ENCODE measurements at regions not wholly inside any gene's neighbourhood (a gene's known extent, or its start where the extent isn't known, plus 50 kb on each side); places are given as distances from the start of the nearest gene placed in this dataset.

GRCh38 chr20:20797521-20798310, 85.3 kb upstream of the RALGAPA2 start:
- WGBS, 2 donors = 83 to 88% methylated on average over 14 of the region's 14 CpGs
- intact Hi-C loops (cut with DNase I) = no loop called here

DNA sequence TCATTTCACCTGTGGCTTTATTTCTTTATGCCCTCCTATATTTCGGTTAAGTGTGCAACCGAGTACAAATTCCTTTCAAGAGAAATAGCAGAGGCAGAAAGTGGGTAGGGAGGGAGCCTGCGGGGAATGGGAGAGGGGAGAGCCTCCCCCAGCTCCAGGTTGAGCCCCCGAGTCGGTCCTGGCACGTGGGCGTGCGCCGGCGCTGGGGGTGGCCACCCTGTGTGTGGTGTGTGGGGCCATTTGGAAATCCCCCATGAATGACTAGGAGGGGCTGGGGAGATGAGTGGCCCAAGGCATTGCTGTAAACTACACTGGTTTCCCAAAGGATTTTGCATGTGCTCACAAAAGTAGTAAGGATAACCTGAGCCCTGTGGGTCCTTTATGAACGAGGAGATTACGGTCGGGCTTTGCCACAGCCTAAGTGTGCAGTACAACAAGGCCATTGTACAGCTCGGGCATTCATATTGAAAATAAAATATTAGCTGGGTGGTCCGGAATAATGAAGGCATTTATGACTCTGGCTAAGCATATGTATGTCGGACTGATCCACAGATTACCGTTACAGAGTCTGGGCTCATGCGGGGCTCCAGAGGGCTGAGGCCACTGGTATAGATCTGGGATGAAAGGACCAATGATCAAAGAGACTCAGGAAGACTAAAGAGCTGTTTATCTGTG, 84.5 kb upstream of the RALGAPA2 start:
- H3K27ac ChIP-seq (ENCODE audit: low read depth in 1 of 2, low read length in 2 of 2) = no peak overlapping the region
- H3K4me3 ChIP-seq (ENCODE audit: low read length in 2 of 2) = no peak overlapping the region
- DNase-seq (no peak), ATAC-seq (ENCODE audit: low FRiP score) (no peak)
- no peaks in the 10 kb centered on the region for H3K9me3 ChIP-seq (ENCODE audit: control insufficient read depth, low read length)
- H3K4me1 ChIP-seq (ENCODE audit: control insufficient read depth in 1 of 2, insufficient read depth in 2 of 2, low read length in 2 of 2) = no peaks in the 10 kb centered on the region
- H3K36me3 ChIP-seq (ENCODE audit: control insufficient read depth in 1 of 2, insufficient read depth in 2 of 2, low read length in 1 of 2) = no peaks in the 10 kb centered on the region
- no peaks in the 10 kb centered on the region for H3K27me3 ChIP-seq (ENCODE audit: control insufficient read depth in 1 of 2, insufficient read depth in 2 of 2, low read length in 1 of 2)
- 88 to 91% methylated on average over 18 of the region's 18 CpGs for WGBS, 2 donors
- intact Hi-C loops (cut with DNase I) = no loop called here

More at GRCh38 chr20:20797521-20798310, 85.3 kb upstream of the RALGAPA2 start:
- Histone ChIP-seq H3K9me3 (ENCODE audit: control insufficient read depth, low read length) (no peaks in the 10 kb centered on the region), H3K4me1 (ENCODE audit: control insufficient read depth in 1 of 2, insufficient read depth in 2 of 2, low read length in 2 of 2) (no peaks in the 10 kb centered on the region), H3K4me3 (ENCODE audit: low read length in 2 of 2) (no peak overlapping the region), H3K27me3 (ENCODE audit: control insufficient read depth in 1 of 2, insufficient read depth in 2 of 2, low read length in 1 of 2) (no peaks in the 10 kb centered on the region), H3K27ac (ENCODE audit: low read depth in 1 of 2, low read length in 2 of 2) (no peak overlapping the region), H3K36me3 (ENCODE audit: control insufficient read depth in 1 of 2, insufficient read depth in 2 of 2, low read length in 1 of 2) (no peaks in the 10 kb centered on the region)
- ATAC-seq (ENCODE audit: low FRiP score) (no peak), DNase-seq (no peak)

GRCh38 chr20:20795721-20796120, 83.3 kb upstream of the RALGAPA2 start:
- Histone ChIP-seq H3K27me3 (ENCODE audit: control insufficient read depth in 1 of 2, insufficient read depth in 2 of 2, low read length in 1 of 2) (no peaks in the 10 kb centered on the region), H3K4me3 (ENCODE audit: low read length in 2 of 2) (no peak overlapping the region), H3K36me3 (ENCODE audit: control insufficient read depth in 1 of 2, insufficient read depth in 2 of 2, low read length in 1 of 2) (no peaks in the 10 kb centered on the region), H3K9me3 (ENCODE audit: control insufficient read depth, low read length) (no peaks in the 10 kb centered on the region), H3K4me1 (ENCODE audit: control insufficient read depth in 1 of 2, insufficient read depth in 2 of 2, low read length in 2 of 2) (no peaks in the 10 kb centered on the region), H3K27ac (ENCODE audit: low read depth in 1 of 2, low read length in 2 of 2) (no peak overlapping the region)
- 59 to 63% methylated on average over 5 of the region's 5 CpGs for WGBS, 2 donors
- intact Hi-C loops (cut with DNase I) = no loop called here
- ATAC-seq (ENCODE audit: low FRiP score) (no peak), DNase-seq (no peak)

DNA sequence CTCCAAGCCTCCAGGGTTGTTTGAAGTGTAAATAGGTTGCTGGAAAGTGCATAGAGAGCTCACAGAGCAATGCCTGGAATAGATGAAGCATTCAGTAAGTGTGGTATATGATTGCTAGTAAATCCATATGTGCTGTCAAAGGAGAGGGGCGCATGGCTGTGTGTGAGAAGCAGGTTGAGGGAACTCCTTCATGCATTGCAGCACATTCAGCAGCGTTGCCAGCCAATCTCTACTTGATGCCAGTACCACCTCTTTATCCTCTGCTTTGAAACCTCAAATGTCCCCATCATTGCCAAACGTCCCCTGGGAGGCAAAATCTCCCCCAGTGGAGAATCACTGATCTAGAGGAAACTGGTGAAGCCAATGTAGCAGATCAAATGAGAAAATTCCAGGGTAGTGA, 82.7 kb upstream of the RALGAPA2 start:
- no peak for ATAC-seq (ENCODE audit: low FRiP score)

DNA sequence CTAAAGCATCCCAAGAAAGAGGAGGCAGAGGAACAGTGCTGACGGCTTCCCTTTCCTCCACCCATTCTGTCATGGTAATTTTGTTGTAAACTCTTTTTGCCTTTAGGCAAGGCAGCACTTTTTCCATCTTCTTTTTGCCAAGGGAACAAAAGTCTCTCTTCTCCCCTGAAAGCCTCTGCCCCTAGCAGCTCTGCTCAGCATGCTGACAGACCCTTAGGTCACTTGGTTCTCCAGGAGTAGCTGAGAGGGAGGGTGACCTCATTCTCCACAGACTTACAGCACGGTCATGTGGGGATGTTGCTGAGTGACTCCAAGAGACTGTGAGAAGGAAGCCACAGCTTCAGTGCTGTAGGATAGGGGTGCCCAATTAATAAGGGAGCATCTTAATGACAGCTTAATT, 81.1 kb upstream of the RALGAPA2 start:
- no peaks in the 10 kb centered on the region for H3K27me3 ChIP-seq (ENCODE audit: control insufficient read depth in 1 of 2, insufficient read depth in 2 of 2, low read length in 1 of 2)
- no peak overlapping the region for H3K27ac ChIP-seq (ENCODE audit: low read depth in 1 of 2, low read length in 2 of 2)
- H3K4me1 ChIP-seq (ENCODE audit: control insufficient read depth in 1 of 2, insufficient read depth in 2 of 2, low read length in 2 of 2) = no peaks in the 10 kb centered on the region
- intact Hi-C loops (cut with DNase I) = no loop called here
- DNase-seq (no peak), ATAC-seq (ENCODE audit: low FRiP score) (no peak)
- no peak overlapping the region for H3K4me3 ChIP-seq (ENCODE audit: low read length in 2 of 2)
- 36 to 43% methylated on average over 2 of the region's 2 CpGs for WGBS, 2 donors
- H3K9me3 ChIP-seq (ENCODE audit: control insufficient read depth, low read length) = no peaks in the 10 kb centered on the region
- H3K36me3 ChIP-seq (ENCODE audit: control insufficient read depth in 1 of 2, insufficient read depth in 2 of 2, low read length in 1 of 2) = no peaks in the 10 kb centered on the region

More for the DNA sequence above, 82.7 kb upstream of the RALGAPA2 start:
- no peaks in the 10 kb centered on the region for H3K4me1 ChIP-seq (ENCODE audit: control insufficient read depth in 1 of 2, insufficient read depth in 2 of 2, low read length in 2 of 2)
- intact Hi-C loops (cut with DNase I) = no loop called here
- no peaks in the 10 kb centered on the region for H3K9me3 ChIP-seq (ENCODE audit: control insufficient read depth, low read length)
- no peak for DNase-seq
- no peak overlapping the region for H3K4me3 ChIP-seq (ENCODE audit: low read length in 2 of 2)
- no peaks in the 10 kb centered on the region for H3K36me3 ChIP-seq (ENCODE audit: control insufficient read depth in 1 of 2, insufficient read depth in 2 of 2, low read length in 1 of 2)
- 55 to 57% methylated on average over 3 of the region's 3 CpGs for WGBS, 2 donors
- H3K27me3 ChIP-seq (ENCODE audit: control insufficient read depth in 1 of 2, insufficient read depth in 2 of 2, low read length in 1 of 2) = no peaks in the 10 kb centered on the region
- no peak overlapping the region for H3K27ac ChIP-seq (ENCODE audit: low read depth in 1 of 2, low read length in 2 of 2)

GRCh38 chr20:20791664-20792568, 79.5 kb upstream of the RALGAPA2 start:
- intact Hi-C loops (cut with DNase I) = no loop called here
- ATAC-seq (ENCODE audit: low FRiP score) (no peak), DNase-seq (no peak)
- 81% methylated on average over 14 of the region's 14 CpGs for WGBS, 2 donors
- H3K4me1 ChIP-seq (ENCODE audit: control insufficient read depth in 1 of 2, insufficient read depth in 2 of 2, low read length in 2 of 2) = no peaks in the 10 kb centered on the region
- no peaks in the 10 kb centered on the region for H3K27me3 ChIP-seq (ENCODE audit: control insufficient read depth in 1 of 2, insufficient read depth in 2 of 2, low read length in 1 of 2)
- peaks cover under 1% of the 10 kb centered on the region for H3K9me3 ChIP-seq (ENCODE audit: control insufficient read depth, low read length)
- no peaks in the 10 kb centered on the region for H3K36me3 ChIP-seq (ENCODE audit: control insufficient read depth in 1 of 2, insufficient read depth in 2 of 2, low read length in 1 of 2)
- no peak overlapping the region for H3K4me3 ChIP-seq (ENCODE audit: low read length in 2 of 2)
- H3K27ac ChIP-seq (ENCODE audit: low read depth in 1 of 2, low read length in 2 of 2) = no peak overlapping the region

GRCh38 chr20:20788308-20788707, 75.9 kb upstream of the RALGAPA2 start:
- intact Hi-C loops (cut with DNase I) = no loop called here
- 88 to 89% methylated on average over 4 of the region's 4 CpGs for WGBS, 2 donors

DNA sequence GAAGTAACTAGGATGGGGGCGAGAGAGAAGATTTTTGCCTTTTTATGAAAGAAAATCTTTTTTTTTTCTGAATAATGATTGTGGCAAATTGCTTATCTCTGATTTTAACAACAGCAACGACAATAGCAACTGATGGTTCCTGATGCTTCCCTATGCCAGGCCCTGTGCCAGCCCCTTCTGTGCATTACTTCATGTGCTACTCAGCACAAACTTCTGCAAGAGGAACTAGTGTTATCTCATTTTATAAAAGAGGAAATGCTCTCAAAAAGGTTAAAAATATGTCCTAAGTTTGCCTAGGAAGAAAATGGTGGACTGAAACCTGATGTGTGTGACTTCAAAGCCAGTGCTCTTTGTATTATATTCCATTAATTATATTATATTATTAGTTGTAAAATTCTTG, 74.0 kb upstream of the RALGAPA2 start:
- WGBS, 2 donors = 76 to 83% methylated on average over 2 of the region's 2 CpGs
- ATAC-seq (ENCODE audit: low FRiP score) (no peak), DNase-seq (peak in 1 of 2 donors; percentile 64)
- no peak overlapping the region for H3K4me3 ChIP-seq (ENCODE audit: low read length in 2 of 2)
- H3K36me3 ChIP-seq (ENCODE audit: control insufficient read depth in 1 of 2, insufficient read depth in 2 of 2, low read length in 1 of 2) = no peaks in the 10 kb centered on the region
- no peaks in the 10 kb centered on the region for H3K4me1 ChIP-seq (ENCODE audit: control insufficient read depth in 1 of 2, insufficient read depth in 2 of 2, low read length in 2 of 2)
- H3K27me3 ChIP-seq (ENCODE audit: control insufficient read depth in 1 of 2, insufficient read depth in 2 of 2, low read length in 1 of 2) = no peaks in the 10 kb centered on the region
- H3K9me3 ChIP-seq (ENCODE audit: control insufficient read depth, low read length) = peaks cover 2% of the 10 kb centered on the region
- H3K27ac ChIP-seq (ENCODE audit: low read depth in 1 of 2, low read length in 2 of 2) = no peak overlapping the region
- intact Hi-C loops (cut with DNase I) = no loop called here

More at GRCh38 chr20:20788308-20788707, 75.9 kb upstream of the RALGAPA2 start:
- Histone ChIP-seq H3K4me3 (ENCODE audit: low read length in 2 of 2) (no peak overlapping the region), H3K27me3 (ENCODE audit: control insufficient read depth in 1 of 2, insufficient read depth in 2 of 2, low read length in 1 of 2) (no peaks in the 10 kb centered on the region), H3K27ac (ENCODE audit: low read depth in 1 of 2, low read length in 2 of 2) (no peak overlapping the region), H3K36me3 (ENCODE audit: control insufficient read depth in 1 of 2, insufficient read depth in 2 of 2, low read length in 1 of 2) (no peaks in the 10 kb centered on the region), H3K9me3 (ENCODE audit: control insufficient read depth, low read length) (peaks cover 2% of the 10 kb centered on the region), H3K4me1 (ENCODE audit: control insufficient read depth in 1 of 2, insufficient read depth in 2 of 2, low read length in 2 of 2) (no peaks in the 10 kb centered on the region)
- DNase-seq = no peak
- ATAC-seq (ENCODE audit: low FRiP score) = no peak
